HG03354 (cell line): ENCODE measurements at regions not wholly inside any gene's neighbourhood (a gene's known extent, or its start where the extent isn't known, plus 50 kb on each side); places are given as distances from the start of the nearest gene placed in this dataset.
"Not testable (repeated sequence)": the region's sequence is repeated elsewhere in the genome, so short reads cannot be mapped to it uniquely, and the experiment has no call there.

Source experiments
- ATAC-seq: cut with Tn5 transposase; IDR thresholded peaks from one replicate; pipeline ENCODE4 v1.9.1; 2021; ENCODE audit warnings: mild to moderate bottlenecking; ENCODE audit not compliant: unreplicated experiment, poor library complexity, severe bottlenecking

DNA sequence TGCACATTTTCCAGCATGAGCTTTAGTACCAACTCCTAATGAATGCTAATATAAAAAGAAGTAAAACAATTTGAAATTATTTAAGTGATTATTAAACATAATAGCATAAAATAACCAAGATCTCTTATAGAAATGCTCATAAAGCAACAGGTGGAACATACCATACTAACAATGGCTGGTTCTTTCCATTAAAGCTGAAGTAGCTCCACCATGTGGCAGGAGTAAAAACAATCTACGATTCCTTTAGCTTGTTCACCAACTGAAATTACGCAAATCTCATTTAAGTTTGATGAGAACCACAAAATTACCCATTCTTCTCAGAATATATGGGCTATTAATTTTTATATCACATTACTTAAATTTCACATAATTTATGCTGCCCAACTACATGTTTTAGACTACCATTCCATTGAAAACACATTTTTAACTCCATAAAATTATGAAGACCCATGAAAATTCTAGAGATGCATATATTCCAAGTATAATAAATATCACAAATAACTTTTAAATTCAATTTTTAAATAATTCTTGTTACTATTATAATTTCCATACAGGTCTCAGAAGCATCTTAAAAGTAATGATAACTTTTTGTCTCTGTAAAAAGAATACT is 213.6 kb downstream of the DAD1 start:
- no peak for ATAC-seq

DNA sequence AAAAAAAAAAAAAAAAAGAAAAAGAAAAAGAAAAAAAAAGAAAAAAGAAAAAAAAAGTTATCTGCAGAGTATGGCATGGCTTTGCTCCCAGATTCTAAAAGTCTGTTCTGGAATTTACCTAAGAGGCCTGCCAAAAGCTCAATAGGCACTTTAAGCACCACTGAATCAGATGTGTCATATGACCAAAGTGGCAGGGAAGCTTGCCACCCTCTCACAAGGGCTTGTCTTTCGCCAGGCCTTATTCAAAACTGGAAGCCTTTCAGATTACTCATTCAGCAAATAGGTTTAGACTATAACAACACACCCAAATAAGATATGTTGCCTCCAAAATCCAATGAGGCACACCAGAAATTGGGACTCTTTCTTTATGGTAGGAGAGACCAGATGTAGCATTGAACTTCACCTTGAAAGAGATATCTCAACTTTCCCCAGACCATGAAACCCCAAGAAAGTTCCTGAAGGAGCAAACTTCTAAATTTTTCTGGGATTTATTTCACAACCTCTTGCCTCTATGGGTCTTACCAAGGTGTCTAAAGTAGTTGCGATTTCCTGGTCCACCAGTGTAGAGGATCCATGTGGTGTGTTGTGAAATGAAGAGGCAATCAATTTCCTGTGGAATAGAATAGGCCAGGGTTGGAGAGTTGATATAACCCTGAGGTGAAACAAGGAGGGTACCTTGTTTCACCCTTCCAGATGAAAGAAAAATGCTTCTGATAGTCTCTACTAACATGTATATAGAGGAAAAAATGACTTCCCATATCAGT is 218.8 kb downstream of the DAD1 start:
- ATAC-seq = no peak

GRCh38 chr14:22358726-22359125 is 230.3 kb downstream of the DAD1 start:
- ATAC-seq = no peak

DNA sequence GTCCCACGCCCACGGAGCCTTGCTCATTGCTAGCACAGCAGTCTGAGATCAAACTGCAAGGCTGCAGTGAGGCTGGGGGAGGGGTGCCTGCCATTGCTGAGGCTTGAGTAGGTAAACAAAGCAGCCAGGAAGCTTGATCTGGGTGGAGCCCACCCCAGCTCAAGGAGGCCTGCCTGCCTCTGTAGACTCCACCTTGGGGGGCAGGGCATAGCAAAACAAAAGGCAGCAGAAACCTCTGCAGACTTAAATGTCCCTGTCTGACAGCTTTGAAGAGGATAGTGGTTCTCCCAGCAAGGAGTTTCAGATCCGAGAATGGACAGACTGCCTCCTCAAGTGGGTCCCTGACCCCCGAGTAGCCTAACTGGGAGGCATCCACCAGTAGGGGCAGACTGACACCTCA is 239.7 kb downstream of the DAD1 start:
- not testable (repeated sequence) for ATAC-seq

DNA sequence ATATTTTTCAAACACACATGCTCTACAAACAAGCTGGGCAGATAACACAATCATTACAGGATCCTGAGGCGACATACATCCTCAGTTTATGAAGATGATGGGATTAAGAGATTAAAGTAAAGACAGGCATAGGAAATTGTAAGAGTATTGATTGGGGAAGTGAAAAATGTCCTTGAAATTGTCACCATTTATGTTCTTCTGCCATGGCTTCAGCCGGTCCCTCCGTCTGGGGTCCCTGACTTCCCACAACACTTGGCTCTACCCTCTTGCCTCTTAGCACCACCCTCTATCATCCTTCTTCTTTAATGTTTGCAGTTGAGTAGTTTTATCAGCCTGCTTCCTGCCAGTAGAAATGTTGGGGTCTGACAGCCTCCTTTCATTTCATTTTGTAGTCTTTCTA is 244.4 kb downstream of the DAD1 start:
- ATAC-seq = no peak

DNA sequence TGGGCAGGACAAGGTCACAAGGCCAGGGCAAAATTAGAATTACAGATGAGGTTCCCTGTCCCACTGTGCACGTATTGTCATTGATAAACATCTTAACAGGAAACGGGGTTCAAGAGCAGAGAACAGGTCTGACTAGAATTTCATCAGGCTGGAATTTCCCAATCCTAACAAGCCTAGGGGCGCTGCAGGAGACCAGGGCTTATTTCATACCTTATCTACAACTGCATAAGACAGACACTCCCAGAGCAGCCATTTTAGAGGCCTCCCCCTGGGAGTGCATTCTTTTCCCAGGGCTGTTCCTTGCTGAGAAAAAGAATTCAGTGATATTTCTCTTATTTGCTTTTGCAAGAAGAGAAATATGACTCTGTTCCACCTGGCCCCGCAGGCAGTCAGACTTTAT is 244.8 kb downstream of the DAD1 start:
- ATAC-seq = not testable (repeated sequence)

DNA sequence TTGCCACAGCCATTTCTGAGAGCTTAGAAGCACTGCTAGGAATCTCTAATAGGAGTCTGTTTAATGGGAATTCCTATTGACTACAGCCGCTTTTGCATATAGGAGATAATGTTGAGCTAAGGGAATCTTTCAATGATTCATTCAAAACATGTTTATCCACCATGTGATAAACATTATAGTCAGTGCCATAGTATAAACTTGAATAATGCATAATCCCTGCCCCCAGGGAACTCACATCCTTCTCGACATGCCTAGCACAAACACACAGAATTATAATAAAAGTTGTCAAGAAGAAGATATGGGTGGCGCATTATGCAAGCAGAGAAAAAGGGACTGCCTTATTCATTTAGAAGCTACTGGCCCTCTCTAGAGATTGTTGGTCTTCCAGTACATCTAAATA is 248.0 kb downstream of the DAD1 start:
- no peak for ATAC-seq

- ATAC-seq = no peak
These were observed 249.9 kb downstream of the DAD1 start for GRCh38 chr14:22338917-22339715.

GRCh38 chr14:22338381-22338780 is 250.6 kb downstream of the DAD1 start:
- ATAC-seq = no peak

GRCh38 chr14:22337938-22338337 is 251.1 kb downstream of the DAD1 start:
- ATAC-seq = no peak

DNA sequence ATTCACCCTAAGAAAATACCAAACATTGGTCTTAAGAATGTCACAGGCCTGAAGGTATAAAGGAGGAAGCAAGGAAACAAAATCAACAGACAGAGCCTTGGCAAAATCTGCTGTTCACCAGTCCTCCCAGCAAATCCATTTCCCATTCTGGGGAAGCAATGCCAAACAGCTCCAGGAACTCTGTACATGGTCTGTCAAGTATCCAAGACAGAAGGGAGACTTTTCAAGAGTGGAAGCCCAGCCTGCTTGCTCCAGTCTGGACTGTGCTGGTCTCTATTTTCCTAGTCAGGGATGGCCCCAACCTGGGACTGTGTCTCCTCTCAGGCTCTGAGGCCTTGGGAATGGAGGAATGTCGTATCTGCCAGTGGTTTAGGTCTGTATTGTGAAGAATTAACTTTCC is 251.5 kb downstream of the DAD1 start:
- ATAC-seq = no peak

- no peak for ATAC-seq
These were observed 253.0 kb downstream of the DAD1 start for GRCh38 chr14:22336031-22336430.

GRCh38 chr14:22334627-22335026 is 254.4 kb downstream of the DAD1 start:
- ATAC-seq = no peak

GRCh38 chr14:22334275-22334577 is 254.8 kb downstream of the DAD1 start:
- no peak for ATAC-seq

DNA sequence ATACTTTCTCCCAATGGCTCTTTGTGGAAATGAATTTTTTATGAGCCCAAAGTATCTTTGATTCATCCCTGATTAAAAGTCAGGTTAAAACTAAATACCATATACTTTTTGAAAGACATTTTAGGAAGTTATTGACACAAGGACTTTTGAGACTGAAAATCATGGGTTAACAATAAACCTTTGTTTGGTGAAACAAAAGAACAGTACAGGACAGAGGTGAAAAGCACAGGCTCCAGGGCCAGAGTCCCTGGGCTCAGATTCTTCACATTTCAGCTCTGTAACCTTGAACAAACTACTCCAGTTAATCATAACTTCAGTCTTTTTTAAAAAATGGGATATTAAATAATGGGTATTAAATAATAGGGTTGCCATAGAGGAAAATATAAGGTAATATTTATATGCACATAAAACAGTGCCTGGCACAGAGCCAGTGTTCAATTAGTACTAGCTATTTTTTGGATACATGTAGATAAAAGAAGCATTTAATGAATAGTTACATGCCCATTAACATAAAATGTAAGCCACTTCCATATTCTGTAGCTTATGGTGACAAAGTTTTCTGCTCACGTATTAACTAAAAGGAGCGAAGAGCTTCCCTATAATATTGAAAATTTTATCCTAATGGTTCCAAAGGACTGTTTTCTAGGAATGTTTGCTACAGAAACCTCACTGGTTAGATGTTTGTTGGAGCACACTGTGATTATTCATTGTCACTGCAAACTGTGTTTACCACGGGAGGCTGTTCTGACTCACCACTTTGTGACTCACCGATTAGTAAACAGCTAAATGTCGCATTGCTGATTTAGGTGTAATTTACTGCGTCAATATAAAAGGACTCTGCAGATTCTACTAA is 255.4 kb downstream of the DAD1 start:
- ATAC-seq = no peak

GRCh38 chr14:22332686-22333421 is 256.2 kb downstream of the DAD1 start:
- ATAC-seq = no peak

- no peak for ATAC-seq
These were observed 259.7 kb downstream of the DAD1 start for GRCh38 chr14:22329371-22329770.

- no peak for ATAC-seq
These were observed 263.2 kb downstream of the DAD1 start for GRCh38 chr14:22325676-22326400.

GRCh38 chr14:22320362-22320750 is 268.7 kb downstream of the DAD1 start:
- no peak for ATAC-seq
